Activated B cell treated with CpG ODN at 0.5 μM for 24 hours (primary cell): ENCODE measurements at regions not wholly inside any gene's neighbourhood (a gene's known extent, or its start where the extent isn't known, plus 50 kb on each side); places are given as distances from the start of the nearest gene placed in this dataset.

Experiments used
- ATAC-seq: fragments of 200-7000 bp; cut with Tn5 transposase; one replicate; pipeline ENCODE4 v1.10.0; 2021; ENCODE audit warnings: low read depth, mild to moderate bottlenecking, moderate library complexity
- CTCF ChIA-PET: fragments of 350-600 bp; sonication (Branson Sonifier 250); formaldehyde crosslinking; loops from one replicate; lab custom pipeline; 2021; ENCODE audit warnings: antibody characterized with exemption; lab: Charles Lee
- POLR2A ChIA-PET: fragments of 350-600 bp; sonication (Branson Sonifier 250); formaldehyde crosslinking; loops from one replicate; lab custom pipeline; 2021; ENCODE audit warnings: antibody characterized with exemption; lab: Charles Lee
- DNase-seq: peaks from one replicate; pipeline ENCODE4 v3.0.0; 2022
- H3K27ac Mint-ChIP-seq: one replicate; pipeline ENCODE4 v1.8.0; 2020; ENCODE audit warnings: mixed read lengths
- H3K27me3 Mint-ChIP-seq: one replicate; pipeline ENCODE4 v1.8.0; 2021; ENCODE audit warnings: mixed read lengths
- H3K36me3 Mint-ChIP-seq: one replicate; pipeline ENCODE4 v1.8.0; 2021; ENCODE audit warnings: low read depth, mixed read lengths
- H3K4me1 Mint-ChIP-seq: one replicate; pipeline ENCODE4 v1.8.0; 2021; ENCODE audit warnings: mixed read lengths
- H3K4me3 Mint-ChIP-seq: one replicate; pipeline ENCODE4 v1.8.0; 2020; ENCODE audit warnings: mild to moderate bottlenecking, mixed read lengths
- H3K9me3 Mint-ChIP-seq: one replicate; pipeline ENCODE4 v1.8.0; 2020; ENCODE audit warnings: mixed read lengths
- intact Hi-C: fragments of 100-400 bp; cut with micrococcal nuclease; formaldehyde crosslinking; loops from one replicate; pipeline ENCODE4 v1.15.1; 2024
- TF ChIP-seq, protein P1 (sequence below): fragments of 200-600 bp; IDR thresholded peaks from one replicate; pipeline ENCODE4 v1.8.0; 2022; ENCODE audit warnings: antibody characterized with exemption, mild to moderate bottlenecking

DNA sequence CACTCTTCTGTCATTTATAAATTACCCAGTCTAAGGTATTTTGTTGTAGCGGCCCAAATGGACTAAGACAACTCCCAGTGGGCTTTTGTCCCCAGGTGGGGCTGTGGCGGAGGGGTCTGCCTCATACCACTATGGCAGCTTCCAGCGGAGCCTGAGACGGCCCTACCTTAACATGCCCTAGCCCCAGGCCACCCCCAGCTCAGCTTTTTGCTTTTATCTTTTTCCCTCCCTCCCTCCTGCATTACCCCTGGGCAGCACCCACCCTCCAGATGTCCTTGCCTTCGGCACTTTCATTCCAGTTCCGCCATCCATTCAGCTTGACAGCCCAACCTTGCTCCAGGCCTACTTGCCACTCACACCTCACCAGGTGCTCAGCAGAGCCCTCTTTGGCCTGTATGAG, 307.3 kb downstream of the PTPRU start:
- ATAC-seq (no peak), DNase-seq (no peak)
- Mint-ChIP-seq H3K4me1 (no peaks in the 10 kb centered on the region), H3K36me3 (no peaks in the 10 kb centered on the region), H3K27me3 (no peaks in the 10 kb centered on the region), H3K4me3 (no peak overlapping the region), H3K9me3 (no peaks in the 10 kb centered on the region), H3K27ac (no peak overlapping the region)
- POLR2A ChIA-PET, result no interaction called here
- CTCF ChIA-PET, result no interaction called here
- intact Hi-C loops, result no loop called here
- TF ChIP-seq, protein P1, sequence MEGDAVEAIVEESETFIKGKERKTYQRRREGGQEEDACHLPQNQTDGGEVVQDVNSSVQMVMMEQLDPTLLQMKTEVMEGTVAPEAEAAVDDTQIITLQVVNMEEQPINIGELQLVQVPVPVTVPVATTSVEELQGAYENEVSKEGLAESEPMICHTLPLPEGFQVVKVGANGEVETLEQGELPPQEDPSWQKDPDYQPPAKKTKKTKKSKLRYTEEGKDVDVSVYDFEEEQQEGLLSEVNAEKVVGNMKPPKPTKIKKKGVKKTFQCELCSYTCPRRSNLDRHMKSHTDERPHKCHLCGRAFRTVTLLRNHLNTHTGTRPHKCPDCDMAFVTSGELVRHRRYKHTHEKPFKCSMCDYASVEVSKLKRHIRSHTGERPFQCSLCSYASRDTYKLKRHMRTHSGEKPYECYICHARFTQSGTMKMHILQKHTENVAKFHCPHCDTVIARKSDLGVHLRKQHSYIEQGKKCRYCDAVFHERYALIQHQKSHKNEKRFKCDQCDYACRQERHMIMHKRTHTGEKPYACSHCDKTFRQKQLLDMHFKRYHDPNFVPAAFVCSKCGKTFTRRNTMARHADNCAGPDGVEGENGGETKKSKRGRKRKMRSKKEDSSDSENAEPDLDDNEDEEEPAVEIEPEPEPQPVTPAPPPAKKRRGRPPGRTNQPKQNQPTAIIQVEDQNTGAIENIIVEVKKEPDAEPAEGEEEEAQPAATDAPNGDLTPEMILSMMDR, result no peak

DNA sequence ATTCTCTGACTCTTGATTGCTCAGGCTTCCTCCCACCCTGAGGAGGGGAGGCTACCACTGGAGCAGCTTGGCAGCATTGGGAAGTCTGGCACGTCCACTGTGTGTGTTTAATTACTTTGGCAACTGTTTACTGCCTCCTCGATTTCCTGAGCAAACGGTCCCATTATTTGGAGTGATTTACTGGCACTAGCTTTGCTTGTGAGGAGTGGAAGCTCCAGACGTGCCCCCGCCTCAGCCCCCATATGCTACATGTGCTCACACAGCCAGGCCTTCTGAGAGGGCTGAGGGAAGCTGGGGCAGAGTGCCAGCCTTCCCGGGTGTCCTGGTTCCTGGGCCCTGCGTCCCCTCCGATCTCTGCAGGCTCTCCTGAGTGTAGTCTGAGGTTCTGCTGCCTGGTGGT, 306.2 kb downstream of the PTPRU start:
- TF ChIP-seq, protein P1, result no peak
- ChIA-PET POLR2A (no interaction called here), CTCF (no interaction called here)
- no peak for DNase-seq
- intact Hi-C loops, result no loop called here
- H3K4me1 Mint-ChIP-seq, result no peaks in the 10 kb centered on the region
- H3K4me3 Mint-ChIP-seq, result no peak overlapping the region
- no peak for ATAC-seq
- peaks cover 4% of the 10 kb centered on the region for H3K27me3 Mint-ChIP-seq
- H3K27ac Mint-ChIP-seq, result no peak overlapping the region
- H3K9me3 Mint-ChIP-seq, result no peaks in the 10 kb centered on the region
- no peaks in the 10 kb centered on the region for H3K36me3 Mint-ChIP-seq

- Mint-ChIP-seq H3K27me3 (peaks cover 4% of the 10 kb centered on the region), H3K36me3 (no peaks in the 10 kb centered on the region), H3K27ac (no peak overlapping the region), H3K4me1 (no peaks in the 10 kb centered on the region), H3K9me3 (no peaks in the 10 kb centered on the region), H3K4me3 (no peak overlapping the region)
- TF ChIP-seq, protein P1, result no peak
- ATAC-seq, result no peak
- CTCF ChIA-PET, result no interaction called here
- POLR2A ChIA-PET, result no interaction called here
- intact Hi-C loops, result no loop called here
- no peak for DNase-seq
These were observed 305.3 kb downstream of the PTPRU start for GRCh38 chr1:29541631-29542030.

DNA sequence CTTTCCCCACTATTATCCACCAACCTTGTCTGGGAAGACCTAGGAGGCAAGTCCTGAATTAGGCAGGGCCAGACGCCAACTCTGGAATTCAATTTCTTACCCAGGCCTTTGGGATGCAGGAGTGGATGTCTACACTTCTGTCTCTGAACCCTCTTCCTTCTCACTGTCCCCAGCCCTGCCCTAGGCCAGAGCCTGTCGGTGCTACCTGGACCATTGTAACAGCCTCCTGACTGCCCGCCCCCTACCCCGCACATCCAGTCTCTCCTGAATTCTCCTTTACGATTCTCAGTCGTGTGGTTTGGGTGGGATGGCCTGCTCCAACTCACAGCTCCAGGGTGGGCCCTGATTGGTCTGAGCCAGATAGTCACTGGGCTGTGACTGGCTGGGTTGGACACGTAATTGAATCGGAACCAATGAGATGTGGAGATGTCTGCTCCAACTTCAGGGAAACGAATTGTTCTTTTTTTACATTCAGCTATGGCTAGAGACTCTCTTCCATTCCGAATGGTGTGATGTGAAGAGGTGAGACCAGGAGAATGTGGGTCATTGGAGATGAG, 304.6 kb downstream of the PTPRU start:
- TF ChIP-seq, protein P1, result no peak
- Mint-ChIP-seq H3K9me3 (no peaks in the 10 kb centered on the region), H3K4me3 (no peak overlapping the region), H3K36me3 (no peaks in the 10 kb centered on the region), H3K27ac (no peak overlapping the region), H3K27me3 (peaks cover 4% of the 10 kb centered on the region), H3K4me1 (no peaks in the 10 kb centered on the region)
- POLR2A ChIA-PET, result no interaction called here
- ATAC-seq (no peak), DNase-seq (no peak)
- intact Hi-C loops, result no loop called here
- CTCF ChIA-PET, result no interaction called here

DNA sequence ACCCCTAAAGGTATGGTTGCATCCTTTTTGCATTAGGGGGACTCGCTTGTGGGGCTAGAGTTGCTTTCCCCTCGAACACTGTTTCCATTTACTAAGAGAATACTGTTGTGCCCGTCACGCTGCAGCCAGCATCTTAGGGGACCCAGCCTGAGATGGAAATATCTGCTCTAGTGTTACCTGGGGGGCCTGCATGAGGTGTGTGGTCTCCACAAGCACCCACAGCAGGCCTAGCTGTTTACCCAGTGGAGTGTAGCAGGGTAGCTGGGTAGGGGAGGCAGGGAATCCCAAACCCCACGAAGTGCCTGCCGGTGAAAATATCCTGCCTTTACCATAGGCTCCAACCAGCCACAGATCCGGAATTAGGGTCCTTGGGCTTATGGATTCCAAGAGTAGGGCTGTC, 303.6 kb downstream of the PTPRU start:
- ATAC-seq, result no peak
- no peaks in the 10 kb centered on the region for H3K36me3 Mint-ChIP-seq
- DNase-seq, result no peak
- H3K4me1 Mint-ChIP-seq, result no peaks in the 10 kb centered on the region
- ChIA-PET CTCF (no interaction called here), POLR2A (no interaction called here)
- no peaks in the 10 kb centered on the region for H3K9me3 Mint-ChIP-seq
- no peak overlapping the region for H3K27ac Mint-ChIP-seq
- H3K27me3 Mint-ChIP-seq, result peaks cover 4% of the 10 kb centered on the region
- intact Hi-C loops, result no loop called here
- TF ChIP-seq, protein P1, result no peak
- no peak overlapping the region for H3K4me3 Mint-ChIP-seq
